Gastroesophageal sphincter (tissue), 4 donors: ENCODE measurements at regions not wholly inside any gene's neighbourhood (a gene's known extent, or its start where the extent isn't known, plus 50 kb on each side); places are given as distances from the start of the nearest gene placed in this dataset.

Experiments used
- ATAC-seq: fragments of 150-250 bp; one replicate; pipeline ENCODE4 v1.9.1; 2016; ENCODE audit warnings: mild to moderate bottlenecking, moderate library complexity
- H3K27ac ChIP-seq, 4 donors: fragments of 200-600 bp; sonication (generic) in 3 of 4; 1 replicate in 3 of 4; 2 replicates in 1 of 4; pipeline ENCODE4 v1.5.1; 2016 to 2019
- H3K27me3 ChIP-seq: fragments of 200-600 bp; sonication (generic); one replicate; pipeline ENCODE4 v1.5.1; 2019
- H3K36me3 ChIP-seq, 2 donors: fragments of 200-600 bp; sonication (generic); one replicate each; pipeline ENCODE4 v1.5.1; 2019; ENCODE audit warnings: control low read depth in 1 of 2
- H3K4me1 ChIP-seq, 3 donors: fragments of 200-600 bp; sonication (generic); 1 replicate in 2 of 3; 2 replicates in 1 of 3; pipeline ENCODE4 v1.5.1; 2016 to 2019; ENCODE audit warnings: control low read depth in 2 of 3
- H3K4me3 ChIP-seq, 2 donors: fragments of 200-600 bp; sonication (generic); one replicate each; pipeline ENCODE4 v1.5.1; 2019; ENCODE audit warnings: mild to moderate bottlenecking in 1 of 2, moderate library complexity in 1 of 2
- H3K9me3 ChIP-seq, 3 donors: fragments of 200-600 bp; sonication (generic); one replicate each; pipeline ENCODE4 v1.5.1; 2017 to 2019; ENCODE audit warnings: control low read depth in 2 of 3
- EP300 ChIP-seq: sonication (generic); formaldehyde crosslinking; IDR thresholded peaks from one replicate; pipeline ENCODE4 v1.6.1; 2017; ENCODE audit warnings: antibody characterized with exemption, mild to moderate bottlenecking
- POLR2A ChIP-seq, 2 donors: fragments of 450-650 bp; IDR thresholded peaks; one replicate each; pipeline ENCODE4 v1.6.1; 2017; ENCODE audit warnings: antibody characterized with exemption in 2 of 2, mild to moderate bottlenecking in 2 of 2, moderate library complexity in 1 of 2
- POLR2AphosphoS5 ChIP-seq: sonication (generic); formaldehyde crosslinking; IDR thresholded peaks from one replicate; pipeline ENCODE4 v1.6.1; 2017; ENCODE audit warnings: antibody characterized with exemption
- WGBS, 2 donors: methylation state at CpG; one replicate each; pipeline ENCODE4 v1.1.5; 2018; ENCODE audit warnings: low coverage in 1 of 2; 5-methylcytosine and 5-hydroxymethylcytosine counted together
- TF ChIP-seq, protein P1 (sequence below), 4 experiments: fragments of 200-600 bp in 2 of 4; fragments of 450-650 bp in 2 of 4; sonication (generic) in 1 of 4; IDR thresholded peaks; one replicate each; pipeline ENCODE4 v1.5.1; 2017 to 2019; ENCODE audit warnings: antibody characterized with exemption in 4 of 4, mild to moderate bottlenecking in 2 of 4, moderate library complexity in 2 of 4

DNA sequence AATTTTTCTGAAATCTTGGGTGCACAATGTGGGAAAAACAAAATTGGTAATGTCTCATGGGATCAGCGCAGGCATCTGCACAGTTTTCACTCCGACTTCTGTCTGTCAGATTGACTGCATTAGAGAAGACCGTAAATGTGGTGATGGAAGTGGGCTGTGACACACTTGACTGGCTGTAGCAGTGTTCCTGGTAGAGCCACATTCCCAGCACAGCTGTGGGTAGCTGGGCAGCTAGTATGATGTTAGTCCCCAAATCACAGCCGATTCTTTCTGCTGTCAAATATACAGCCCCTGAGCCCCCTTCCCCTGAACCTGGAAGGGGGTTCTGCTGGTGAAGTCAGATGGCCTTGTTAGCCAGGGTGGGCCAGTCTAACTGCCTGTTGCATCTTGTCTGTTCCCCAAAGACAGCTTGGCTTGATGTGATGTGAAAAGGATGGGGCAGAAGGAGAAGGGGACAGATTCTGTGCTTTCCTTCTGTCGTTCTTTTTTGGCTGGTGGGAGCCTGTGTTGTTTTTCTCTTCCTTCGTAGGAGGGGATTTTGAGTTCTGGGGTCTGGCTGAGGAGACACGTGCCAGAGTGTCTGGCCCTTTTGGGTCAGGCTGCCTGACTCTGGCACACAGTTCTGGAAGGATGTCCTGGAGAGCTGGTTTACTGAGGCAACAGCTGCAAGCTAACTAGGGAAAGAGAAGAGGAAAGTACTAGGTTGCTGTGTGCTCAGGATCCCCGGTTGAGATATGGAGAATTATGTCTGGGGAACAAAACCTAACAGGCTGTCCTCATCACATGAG lies 66.4 kb upstream of the SPRY4 start:
- no peaks in the 10 kb centered on the region for H3K9me3 ChIP-seq
- H3K36me3 ChIP-seq, result no peaks in the 10 kb centered on the region
- TF ChIP-seq EP300, result no peak
- no peak for TF ChIP-seq POLR2AphosphoS5
- TF ChIP-seq, protein P1, sequence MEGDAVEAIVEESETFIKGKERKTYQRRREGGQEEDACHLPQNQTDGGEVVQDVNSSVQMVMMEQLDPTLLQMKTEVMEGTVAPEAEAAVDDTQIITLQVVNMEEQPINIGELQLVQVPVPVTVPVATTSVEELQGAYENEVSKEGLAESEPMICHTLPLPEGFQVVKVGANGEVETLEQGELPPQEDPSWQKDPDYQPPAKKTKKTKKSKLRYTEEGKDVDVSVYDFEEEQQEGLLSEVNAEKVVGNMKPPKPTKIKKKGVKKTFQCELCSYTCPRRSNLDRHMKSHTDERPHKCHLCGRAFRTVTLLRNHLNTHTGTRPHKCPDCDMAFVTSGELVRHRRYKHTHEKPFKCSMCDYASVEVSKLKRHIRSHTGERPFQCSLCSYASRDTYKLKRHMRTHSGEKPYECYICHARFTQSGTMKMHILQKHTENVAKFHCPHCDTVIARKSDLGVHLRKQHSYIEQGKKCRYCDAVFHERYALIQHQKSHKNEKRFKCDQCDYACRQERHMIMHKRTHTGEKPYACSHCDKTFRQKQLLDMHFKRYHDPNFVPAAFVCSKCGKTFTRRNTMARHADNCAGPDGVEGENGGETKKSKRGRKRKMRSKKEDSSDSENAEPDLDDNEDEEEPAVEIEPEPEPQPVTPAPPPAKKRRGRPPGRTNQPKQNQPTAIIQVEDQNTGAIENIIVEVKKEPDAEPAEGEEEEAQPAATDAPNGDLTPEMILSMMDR (IDR thresholded peaks at IDR 0.05), result no peak
- H3K27ac ChIP-seq, result peak overlapping the region in 3 of 4 donors; percentile 51 to 76 (median 72)
- no peak for ATAC-seq
- H3K4me3 ChIP-seq, result no peak overlapping the region
- WGBS, 2 donors, result 60 to 80% methylated on average over 1 to 6 of the region's 8 CpGs
- H3K27me3 ChIP-seq, result no peaks in the 10 kb centered on the region
- peaks cover 5 to 42% (median 16%) of the 10 kb centered on the region in 3 donors for H3K4me1 ChIP-seq

DNA sequence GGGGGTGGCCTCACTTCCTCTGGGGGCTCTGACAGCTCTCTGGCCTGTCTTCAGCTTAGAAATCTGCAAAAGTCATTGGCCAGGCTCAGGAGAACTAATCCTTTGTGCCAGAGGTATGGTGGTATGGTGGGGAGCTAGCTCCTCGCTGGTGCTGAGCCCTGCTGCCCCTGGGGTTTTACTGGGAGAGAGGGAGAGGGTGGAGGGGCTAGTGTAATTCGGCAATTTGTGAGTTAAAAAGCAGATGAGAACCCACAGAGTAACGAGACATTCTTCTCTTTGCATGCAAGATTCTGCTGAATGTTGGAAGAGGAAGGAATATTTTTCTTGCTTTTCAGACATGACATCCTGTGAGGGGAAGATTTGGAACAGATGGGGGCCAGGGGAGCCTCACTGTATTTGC lies 65.5 kb upstream of the SPRY4 start:
- H3K4me1 ChIP-seq, result peaks cover 5 to 43% (median 16%) of the 10 kb centered on the region in 3 donors
- TF ChIP-seq, protein P1 (IDR thresholded peaks at IDR 0.05), result no peak
- TF ChIP-seq POLR2AphosphoS5, result no peak
- TF ChIP-seq EP300, result no peak
- TF ChIP-seq POLR2A (IDR thresholded peaks at IDR 0.05), result no peak
- H3K36me3 ChIP-seq, result no peaks in the 10 kb centered on the region
- H3K9me3 ChIP-seq, result no peaks in the 10 kb centered on the region
- H3K27me3 ChIP-seq, result no peaks in the 10 kb centered on the region
- no peak overlapping the region for H3K4me3 ChIP-seq
- 7 to 18% methylated on average over 2 to 3 of the region's 3 CpGs for WGBS, 2 donors
- peak overlapping the region in 3 of 4 donors; percentile 65 to 76 (median 72) for H3K27ac ChIP-seq
- ATAC-seq, result no peak

DNA sequence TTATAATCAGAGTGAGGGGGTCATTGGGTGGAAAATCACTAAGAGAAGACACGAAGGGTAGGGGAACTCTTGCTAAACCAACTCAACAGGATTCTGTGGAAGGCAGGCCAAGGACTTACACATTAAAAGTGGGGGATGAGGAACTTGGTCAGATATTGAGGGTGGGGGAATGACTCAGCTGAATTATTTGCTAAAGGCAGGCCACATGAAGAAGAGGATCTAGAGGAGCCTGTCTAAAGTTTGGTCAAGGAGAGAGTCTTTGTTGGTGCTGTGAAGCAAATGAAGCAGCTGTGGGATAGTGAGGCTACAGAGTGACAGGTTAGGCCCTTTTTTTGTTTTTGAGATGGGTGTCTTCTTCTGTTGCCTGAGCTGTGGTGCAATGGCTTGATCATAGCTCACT lies 63.9 kb upstream of the SPRY4 start:
- 80 to 91% methylated on average over 1 of the region's 1 CpG for WGBS, 2 donors
- TF ChIP-seq, protein P1 (IDR thresholded peaks at IDR 0.05), result no peak
- TF ChIP-seq POLR2A (IDR thresholded peaks at IDR 0.05), result no peak
- no peak for TF ChIP-seq EP300
- no peak for TF ChIP-seq POLR2AphosphoS5
- ATAC-seq, result no peak

DNA sequence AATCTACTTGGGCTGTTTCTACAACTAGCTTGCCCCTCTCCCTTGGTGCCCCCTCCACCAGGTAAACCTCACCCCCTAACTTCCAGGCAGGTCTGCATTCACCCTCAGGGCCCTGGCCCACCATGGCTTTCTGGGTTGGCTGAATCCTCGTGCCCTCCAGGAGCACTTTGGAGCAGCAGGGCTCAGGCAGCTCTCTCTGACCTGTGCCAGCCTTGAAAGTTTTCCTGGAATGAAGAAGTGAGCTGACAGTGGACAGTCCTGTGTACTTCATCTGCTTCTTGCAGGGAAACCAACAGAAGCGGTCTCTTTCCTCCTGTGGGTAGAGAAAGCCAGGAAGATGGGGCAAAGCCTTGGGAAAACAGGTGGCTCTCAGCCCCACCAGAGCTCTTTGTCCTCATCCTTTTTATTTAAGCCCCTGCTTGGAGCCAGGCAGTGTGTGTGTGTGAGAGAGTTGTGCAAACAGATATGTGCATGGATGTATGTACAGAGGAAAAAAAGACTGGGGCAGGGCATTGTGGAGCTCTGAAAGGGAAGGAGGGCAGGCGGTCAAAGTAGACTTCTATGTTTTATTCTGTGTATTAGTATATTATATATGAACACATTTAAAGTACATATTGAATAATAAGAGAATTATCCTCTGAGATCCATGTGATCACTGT lies 62.3 kb upstream of the SPRY4 start:
- Histone ChIP-seq H3K9me3 (no peaks in the 10 kb centered on the region), H3K27me3 (no peaks in the 10 kb centered on the region), H3K4me3 (no peak overlapping the region), H3K27ac (peak overlapping the region in 1 of 4 donors; percentile 24), H3K36me3 (no peaks in the 10 kb centered on the region), H3K4me1 (peaks cover 5 to 43% (median 16%) of the 10 kb centered on the region in 3 donors)
- TF ChIP-seq, protein P1 (IDR thresholded peaks at IDR 0.05), result no peak
- TF ChIP-seq POLR2A (IDR thresholded peaks at IDR 0.05) (no peak), EP300 (no peak), POLR2AphosphoS5 (no peak)
- ATAC-seq, result no peak
- 90 to 100% methylated on average over 1 to 2 of the region's 3 CpGs for WGBS, 2 donors

More for the DNA sequence above, 63.9 kb upstream of the SPRY4 start:
- H3K27me3 ChIP-seq, result no peaks in the 10 kb centered on the region
- H3K4me3 ChIP-seq, result no peak overlapping the region
- no peaks in the 10 kb centered on the region for H3K36me3 ChIP-seq
- H3K27ac ChIP-seq, result peak overlapping the region in 1 of 4 donors; percentile 72
- H3K4me1 ChIP-seq, result peaks cover 5 to 43% (median 16%) of the 10 kb centered on the region in 3 donors
- no peaks in the 10 kb centered on the region for H3K9me3 ChIP-seq
